Smooth muscle cell (in vitro differentiated cells): ENCODE measurements at regions not wholly inside any gene's neighbourhood (a gene's known extent, or its start where the extent isn't known, plus 50 kb on each side); places are given as distances from the start of the nearest gene placed in this dataset.

ENCODE experiments used
- DNase-seq: peaks from one replicate; lab custom pipeline; 2025; ENCODE audit not compliant: unreplicated experiment; lab: John Stamatoyannopoulos, UW
- H2AFZ ChIP-seq: fragments of 200-600 bp; sonication (generic); 2 replicates; pipeline ENCODE4 v1.6.0; 2016; ENCODE audit warnings: antibody characterized with exemption, low read depth, mild to moderate bottlenecking
- H3F3A ChIP-seq: fragments of 200-600 bp; sonication (generic); 2 replicates; pipeline ENCODE4 v1.6.0; 2017; ENCODE audit warnings: antibody characterized with exemption, low read depth
- H3K27ac ChIP-seq: fragments of 200-600 bp; sonication (generic); 2 replicates; pipeline ENCODE4 v1.5.1; 2016; ENCODE audit warnings: low read depth, mild to moderate bottlenecking
- H3K27me3 ChIP-seq: fragments of 200-600 bp; sonication (generic); 2 replicates; pipeline ENCODE4 v1.6.1; 2016; ENCODE audit warnings: low read depth, mild to moderate bottlenecking
- H3K36me3 ChIP-seq: fragments of 200-600 bp; sonication (generic); 2 replicates; pipeline ENCODE4 v1.5.1; 2016; ENCODE audit warnings: low read depth
- H3K4me1 ChIP-seq: fragments of 200-600 bp; sonication (generic); 2 replicates; pipeline ENCODE4 v1.5.1; 2016; ENCODE audit warnings: low read depth
- H3K4me2 ChIP-seq: fragments of 200-600 bp; sonication (generic); 2 replicates; pipeline ENCODE4 v1.6.0; 2016; ENCODE audit warnings: mild to moderate bottlenecking
- H3K4me3 ChIP-seq: fragments of 200-600 bp; sonication (generic); 2 replicates; pipeline ENCODE4 v1.5.1; 2016; ENCODE audit warnings: mild to moderate bottlenecking
- H3K79me2 ChIP-seq: fragments of 200-600 bp; sonication (generic); 2 replicates; pipeline ENCODE4 v1.6.0; 2016; ENCODE audit warnings: low read depth, mild to moderate bottlenecking
- H3K9ac ChIP-seq: fragments of 200-600 bp; sonication (generic); 2 replicates; pipeline ENCODE4 v1.6.0; 2016; ENCODE audit warnings: low read depth
- H3K9me3 ChIP-seq: fragments of 200-600 bp; sonication (generic); replicated peaks from 2 replicates; pipeline ENCODE4 v1.5.1; 2016; ENCODE audit warnings: low read depth
- H4K20me1 ChIP-seq: fragments of 200-600 bp; sonication (generic); 2 replicates; pipeline ENCODE4 v1.6.0; 2016; ENCODE audit warnings: low read depth
- CTCF ChIP-seq: fragments of 200-600 bp; sonication (generic); IDR thresholded peaks from 2 replicates; pipeline ENCODE4 v1.5.1; 2017; ENCODE audit warnings: borderline replicate concordance, mild to moderate bottlenecking, antibody characterized with exemption; ENCODE audit not compliant: insufficient read depth, poor library complexity, severe bottlenecking
- WGBS: methylation state at CpG from one replicate; pipeline ENCODE4 v1.1.7; 2016; ENCODE audit warnings: low lambda C conversion rate; 5-methylcytosine and 5-hydroxymethylcytosine counted together

- Histone ChIP-seq H3K36me3 (no peaks in the 10 kb centered on the region), H3K9ac (no peak overlapping the region), H3K4me3 (no peak overlapping the region), H3K9me3 (no peaks in the 10 kb centered on the region), H3F3A (no peaks in the 10 kb centered on the region), H3K4me1 (no peaks in the 10 kb centered on the region), H3K79me2 (no peaks in the 10 kb centered on the region), H3K27ac (no peak overlapping the region), H4K20me1 (no peaks in the 10 kb centered on the region), H3K4me2 (no peak overlapping the region), H2AFZ (no peak overlapping the region), H3K27me3 (no peaks in the 10 kb centered on the region)
- 90% methylated on average over 2 of the region's 2 CpGs for WGBS
- TF ChIP-seq CTCF = no peak
- DNase-seq = no peak
These were observed 163.4 kb upstream of the FSTL4 start for GRCh38 chr5:133775584-133776304.

- Histone ChIP-seq H3K4me1 (no peaks in the 10 kb centered on the region), H3K79me2 (no peaks in the 10 kb centered on the region), H3K4me3 (no peak overlapping the region), H3K27ac (no peak overlapping the region), H3K4me2 (no peak overlapping the region), H3K9ac (no peak overlapping the region), H3F3A (no peaks in the 10 kb centered on the region), H4K20me1 (no peaks in the 10 kb centered on the region), H3K27me3 (peaks cover 7% of the 10 kb centered on the region), H3K36me3 (no peaks in the 10 kb centered on the region), H3K9me3 (no peaks in the 10 kb centered on the region), H2AFZ (no peak overlapping the region)
- TF ChIP-seq CTCF = no peak
- no peak for DNase-seq
- WGBS = 92% methylated on average over 8 of the region's 8 CpGs
These were observed 161.2 kb upstream of the FSTL4 start for GRCh38 chr5:133773247-133774202.

- no peak for TF ChIP-seq CTCF
- WGBS = 89% methylated on average over 1 of the region's 1 CpG
- H3K4me1 ChIP-seq = no peaks in the 10 kb centered on the region
- H3K4me2 ChIP-seq = no peak overlapping the region
- no peak overlapping the region for H3K9ac ChIP-seq
- H3K4me3 ChIP-seq = no peak overlapping the region
- H4K20me1 ChIP-seq = no peaks in the 10 kb centered on the region
- H2AFZ ChIP-seq = no peak overlapping the region
- H3K27me3 ChIP-seq = peaks cover 23% of the 10 kb centered on the region
- H3K9me3 ChIP-seq = no peaks in the 10 kb centered on the region
- H3K79me2 ChIP-seq = no peaks in the 10 kb centered on the region
- DNase-seq = no peak
- H3K36me3 ChIP-seq = no peaks in the 10 kb centered on the region
- no peak overlapping the region for H3K27ac ChIP-seq
- no peaks in the 10 kb centered on the region for H3F3A ChIP-seq
These were observed 157.5 kb upstream of the FSTL4 start for GRCh38 chr5:133769842-133770241.
